ENCODE measurements at regions not wholly inside any gene's neighbourhood (a gene's known extent, or its start where the extent isn't known, plus 50 kb on each side); places are given as distances from the start of the nearest gene placed in this dataset.

- TF ChIP-seq CTCF (IDR thresholded peaks at IDR 0.05) (no peak), EZH2 (IDR thresholded peaks at IDR 0.05; ENCODE audit: borderline replicate concordance, insufficient read depth, low read depth, low read length, poor library complexity, severe bottlenecking) (no peak)
Measured at GRCh38 chr5:107184871-107185270, 485.9 kb downstream of the EFNA5 start.
